ENCODE measurements at regions not wholly inside any gene's neighbourhood (a gene's known extent, or its start where the extent isn't known, plus 50 kb on each side); places are given as distances from the start of the nearest gene placed in this dataset.

GRCh38 chr6:6840831-6841291 is 252.3 kb downstream of the LY86 start:
- no peak for TF ChIP-seq CTCF (conservative IDR thresholded peaks at IDR 0.05; ENCODE audit: low read depth in 2 of 2)
- TF ChIP-seq ZNF331 (CRISPR knock-in tag; IDR thresholded peaks at IDR 0.05; ENCODE audit: low read depth) = no peak
